Neural progenitor cell (in vitro differentiated cells): ENCODE measurements at regions not wholly inside any gene's neighbourhood (a gene's known extent, or its start where the extent isn't known, plus 50 kb on each side); places are given as distances from the start of the nearest gene placed in this dataset.

Source experiments
- DNase-seq: peaks from one replicate; pipeline ENCODE4 v3.0.0-alpha.2; 2016; ENCODE audit warnings: low spot score
- H2AFZ ChIP-seq: fragments of 200-600 bp; sonication (generic); replicated peaks from 2 replicates; pipeline ENCODE4 v1.6.1; 2016; ENCODE audit warnings: antibody characterized with exemption
- H3F3A ChIP-seq: fragments of 200-600 bp; sonication (generic); 2 replicates; pipeline ENCODE4 v1.6.1; 2016; ENCODE audit warnings: antibody characterized with exemption, low read depth
- H3K27ac ChIP-seq: fragments of 200-600 bp; sonication (generic); 2 replicates; pipeline ENCODE4 v1.5.1; 2016; ENCODE audit warnings: mild to moderate bottlenecking
- H3K27me3 ChIP-seq: fragments of 200-600 bp; sonication (generic); 2 replicates; pipeline ENCODE4 v1.6.1; 2016; ENCODE audit warnings: mild to moderate bottlenecking, moderate library complexity
- H3K36me3 ChIP-seq: fragments of 200-600 bp; sonication (generic); 2 replicates; pipeline ENCODE4 v1.5.1; 2016
- H3K4me1 ChIP-seq: fragments of 200-600 bp; sonication (generic); 2 replicates; pipeline ENCODE4 v1.6.1; 2016; ENCODE audit warnings: mixed run types
- H3K4me2 ChIP-seq: fragments of 200-600 bp; sonication (generic); 2 replicates; pipeline ENCODE4 v1.6.1; 2016
- H3K4me3 ChIP-seq: fragments of 200-600 bp; sonication (generic); 2 replicates; pipeline ENCODE4 v1.5.1; 2016
- H3K79me2 ChIP-seq: fragments of 200-600 bp; sonication (generic); 2 replicates; pipeline ENCODE4 v1.6.1; 2016; ENCODE audit warnings: low read depth
- H3K9ac ChIP-seq: fragments of 200-600 bp; sonication (generic); 2 replicates; pipeline ENCODE4 v1.6.1; 2016
- H3K9me3 ChIP-seq: fragments of 200-600 bp; sonication (generic); 2 replicates; pipeline ENCODE4 v1.5.1; 2016; ENCODE audit warnings: low read depth
- H4K20me1 ChIP-seq: fragments of 200-600 bp; sonication (generic); 2 replicates; pipeline ENCODE4 v1.6.1; 2016; ENCODE audit warnings: low read depth
- H3K27ac Mint-ChIP-seq: 3 replicates; pipeline ENCODE4 v1.8.0; 2021; ENCODE audit warnings: mixed read lengths
- H3K27me3 Mint-ChIP-seq: 2 replicates; pipeline ENCODE4 v1.8.0; 2022; ENCODE audit warnings: low read depth, mild to moderate bottlenecking, inconsistent platforms, moderate library complexity, mixed read lengths; ENCODE audit not compliant: insufficient read depth
- H3K36me3 Mint-ChIP-seq: 3 replicates; pipeline ENCODE4 v1.8.0; 2021; ENCODE audit warnings: mixed read lengths
- H3K4me1 Mint-ChIP-seq: 3 replicates; pipeline ENCODE4 v1.8.0; 2021; ENCODE audit warnings: mixed read lengths
- H3K4me3 Mint-ChIP-seq: 3 replicates; pipeline ENCODE4 v1.8.0; 2021; ENCODE audit warnings: mild to moderate bottlenecking, moderate library complexity, mixed read lengths
- H3K9me3 Mint-ChIP-seq: 3 replicates; pipeline ENCODE4 v1.8.0; 2020; ENCODE audit warnings: mixed read lengths
- CTCF ChIP-seq: fragments of 200-600 bp; sonication (generic); IDR thresholded peaks from 2 replicates; pipeline ENCODE4 v1.5.1; 2017; ENCODE audit warnings: antibody characterized with exemption, mild to moderate bottlenecking
- EZH2 ChIP-seq: fragments of 200-600 bp; sonication (generic); IDR thresholded peaks from 2 replicates; pipeline ENCODE4 v1.6.1; 2017; ENCODE audit warnings: antibody characterized with exemption, mild to moderate bottlenecking, moderate library complexity
- EZH2phosphoT487 ChIP-seq: fragments of 200-600 bp; sonication (generic); IDR thresholded peaks from 2 replicates; pipeline ENCODE4 v1.6.1; 2017; ENCODE audit warnings: antibody characterized with exemption

- Mint-ChIP-seq H3K27me3 (no peaks in the 10 kb centered on the region), H3K27ac (no peak overlapping the region), H3K9me3 (peaks cover 2% of the 10 kb centered on the region), H3K4me3 (no peak overlapping the region), H3K36me3 (no peaks in the 10 kb centered on the region), H3K4me1 (peaks cover 12% of the 10 kb centered on the region)
- no peak overlapping the region for H3K27ac ChIP-seq
- no peak overlapping the region for H3K4me2 ChIP-seq
- H3K4me1 ChIP-seq, result peaks cover 9% of the 10 kb centered on the region
- no peaks in the 10 kb centered on the region for H3F3A ChIP-seq
- H3K36me3 ChIP-seq, result no peaks in the 10 kb centered on the region
- no peak overlapping the region for H2AFZ ChIP-seq
- no peak overlapping the region for H3K9ac ChIP-seq
- H3K9me3 ChIP-seq, result no peaks in the 10 kb centered on the region
- DNase-seq, result no peak
- no peaks in the 10 kb centered on the region for H4K20me1 ChIP-seq
- no peak overlapping the region for H3K4me3 ChIP-seq
- no peaks in the 10 kb centered on the region for H3K27me3 ChIP-seq
- TF ChIP-seq EZH2, result no peak
- TF ChIP-seq CTCF, result no peak
- no peak for TF ChIP-seq EZH2phosphoT487
- no peaks in the 10 kb centered on the region for H3K79me2 ChIP-seq
Observed at GRCh38 chr15:85984241-85984640, 95.4 kb upstream of the AGBL1 start.

- Mint-ChIP-seq H3K9me3 (no peaks in the 10 kb centered on the region), H3K4me1 (peaks cover 3% of the 10 kb centered on the region), H3K36me3 (no peaks in the 10 kb centered on the region), H3K4me3 (no peak overlapping the region), H3K27ac (no peak overlapping the region), H3K27me3 (no peaks in the 10 kb centered on the region)
- no peak overlapping the region for H3K27ac ChIP-seq
- DNase-seq, result no peak
- peaks cover under 1% of the 10 kb centered on the region for H3K4me1 ChIP-seq
- no peak overlapping the region for H3K9ac ChIP-seq
- H3K79me2 ChIP-seq, result no peaks in the 10 kb centered on the region
- no peaks in the 10 kb centered on the region for H3K36me3 ChIP-seq
- H3K27me3 ChIP-seq, result no peaks in the 10 kb centered on the region
- no peak overlapping the region for H3K4me3 ChIP-seq
- TF ChIP-seq EZH2phosphoT487 (no peak), EZH2 (no peak), CTCF (no peak)
- no peaks in the 10 kb centered on the region for H3F3A ChIP-seq
- H4K20me1 ChIP-seq, result no peaks in the 10 kb centered on the region
- no peak overlapping the region for H2AFZ ChIP-seq
- H3K4me2 ChIP-seq, result no peak overlapping the region
- H3K9me3 ChIP-seq, result no peaks in the 10 kb centered on the region
Observed at GRCh38 chr15:85986116-85986515, 93.6 kb upstream of the AGBL1 start.

- DNase-seq, result no peak
- Mint-ChIP-seq H3K4me1 (peaks cover under 1% of the 10 kb centered on the region), H3K9me3 (no peaks in the 10 kb centered on the region), H3K27ac (no peak overlapping the region), H3K27me3 (no peaks in the 10 kb centered on the region), H3K4me3 (no peak overlapping the region), H3K36me3 (no peaks in the 10 kb centered on the region)
- Histone ChIP-seq H3K9me3 (no peaks in the 10 kb centered on the region), H3F3A (no peaks in the 10 kb centered on the region), H3K4me2 (no peak overlapping the region), H3K4me3 (no peak overlapping the region), H3K79me2 (no peaks in the 10 kb centered on the region), H4K20me1 (no peaks in the 10 kb centered on the region), H3K4me1 (no peaks in the 10 kb centered on the region), H3K9ac (no peak overlapping the region), H3K36me3 (no peaks in the 10 kb centered on the region), H3K27me3 (no peaks in the 10 kb centered on the region), H3K27ac (no peak overlapping the region), H2AFZ (no peak overlapping the region)
- TF ChIP-seq CTCF (no peak), EZH2phosphoT487 (no peak), EZH2 (no peak)
Observed at GRCh38 chr15:85986741-85987140, 92.9 kb upstream of the AGBL1 start.

- H3K9me3 Mint-ChIP-seq, result no peaks in the 10 kb centered on the region
- H3K36me3 Mint-ChIP-seq, result no peaks in the 10 kb centered on the region
- no peaks in the 10 kb centered on the region for H4K20me1 ChIP-seq
- no peaks in the 10 kb centered on the region for H3K4me1 ChIP-seq
- no peak overlapping the region for H3K4me3 ChIP-seq
- no peaks in the 10 kb centered on the region for H3K36me3 ChIP-seq
- no peaks in the 10 kb centered on the region for H3K27me3 ChIP-seq
- no peaks in the 10 kb centered on the region for H3K4me1 Mint-ChIP-seq
- no peak overlapping the region for H3K4me3 Mint-ChIP-seq
- no peak overlapping the region for H3K9ac ChIP-seq
- H2AFZ ChIP-seq, result no peak overlapping the region
- H3K27ac Mint-ChIP-seq, result no peak overlapping the region
- TF ChIP-seq EZH2 (no peak), CTCF (no peak), EZH2phosphoT487 (no peak)
- H3K9me3 ChIP-seq, result no peaks in the 10 kb centered on the region
- no peaks in the 10 kb centered on the region for H3F3A ChIP-seq
- no peak overlapping the region for H3K27ac ChIP-seq
- H3K4me2 ChIP-seq, result no peak overlapping the region
- H3K79me2 ChIP-seq, result no peaks in the 10 kb centered on the region
- no peaks in the 10 kb centered on the region for H3K27me3 Mint-ChIP-seq
- no peak for DNase-seq
Observed at GRCh38 chr15:85988741-85989140, 90.9 kb upstream of the AGBL1 start.
